Lower lobe of right lung (tissue), 2 donors: ENCODE measurements at regions not wholly inside any gene's neighbourhood (a gene's known extent, or its start where the extent isn't known, plus 50 kb on each side); places are given as distances from the start of the nearest gene placed in this dataset.

Experiments
- ATAC-seq, 2 donors: fragments of 200-7000 bp; cut with Tn5 transposase; one replicate each; pipeline ENCODE4 v1.9.1; 2020 to 2022; ENCODE audit warnings: mild to moderate bottlenecking in 2 of 2, moderate library complexity in 2 of 2
- DNase-seq: peaks from one replicate; pipeline ENCODE4 v3.0.0-alpha.2; 2020
- H3K27ac ChIP-seq: fragments of 200-600 bp; one replicate; pipeline ENCODE4 v1.8.0; 2022
- H3K27me3 ChIP-seq: fragments of 200-600 bp; one replicate; pipeline ENCODE4 v1.8.0; 2022; ENCODE audit warnings: low read depth
- H3K36me3 ChIP-seq: fragments of 200-600 bp; one replicate; pipeline ENCODE4 v1.8.0; 2022; ENCODE audit warnings: mild to moderate bottlenecking
- H3K4me1 ChIP-seq: fragments of 200-600 bp; one replicate; pipeline ENCODE4 v1.8.0; 2022
- H3K4me3 ChIP-seq: fragments of 200-600 bp; one replicate; pipeline ENCODE4 v1.8.0; 2022; ENCODE audit warnings: mild to moderate bottlenecking
- H3K9me3 ChIP-seq: fragments of 200-600 bp; one replicate; pipeline ENCODE4 v1.8.0; 2022
- CTCF ChIP-seq: fragments of 200-600 bp; IDR thresholded peaks from one replicate; pipeline ENCODE4 v1.8.0; 2022; ENCODE audit warnings: antibody characterized with exemption, mild to moderate bottlenecking
- intact Hi-C: fragments of 100-400 bp; cut with DNase I; formaldehyde crosslinking; loops from one replicate; pipeline ENCODE4 v1.11.0; 2022
- donor health status: DM: no; HTN: yes; CAD: no; lungs with severe emphysema.

GRCh38 chr6:68339488-68340131 is 295.5 kb upstream of the ADGRB3 start:
- H3K36me3 ChIP-seq: no peaks in the 10 kb centered on the region
- intact Hi-C loops: no loop called here
- TF ChIP-seq CTCF: no peak
- DNase-seq (no peak), ATAC-seq (no peak)
- H3K9me3 ChIP-seq: no peaks in the 10 kb centered on the region
- no peaks in the 10 kb centered on the region for H3K4me1 ChIP-seq
- H3K27me3 ChIP-seq: no peaks in the 10 kb centered on the region
- no peak overlapping the region for H3K27ac ChIP-seq
- H3K4me3 ChIP-seq: no peak overlapping the region

GRCh38 chr6:68333442-68333841 is 301.6 kb upstream of the ADGRB3 start:
- no peak for TF ChIP-seq CTCF
- no peaks in the 10 kb centered on the region for H3K27me3 ChIP-seq
- no peaks in the 10 kb centered on the region for H3K36me3 ChIP-seq
- no peaks in the 10 kb centered on the region for H3K4me1 ChIP-seq
- intact Hi-C loops: no loop called here
- H3K4me3 ChIP-seq: no peak overlapping the region
- no peaks in the 10 kb centered on the region for H3K9me3 ChIP-seq
- ATAC-seq (no peak), DNase-seq (no peak)
- no peak overlapping the region for H3K27ac ChIP-seq

- H3K27ac ChIP-seq: no peak overlapping the region
- no peaks in the 10 kb centered on the region for H3K36me3 ChIP-seq
- H3K4me3 ChIP-seq: no peak overlapping the region
- DNase-seq (no peak), ATAC-seq (no peak)
- no peaks in the 10 kb centered on the region for H3K4me1 ChIP-seq
- H3K9me3 ChIP-seq: no peaks in the 10 kb centered on the region
- TF ChIP-seq CTCF: no peak
- intact Hi-C loops: no loop called here
- H3K27me3 ChIP-seq: no peaks in the 10 kb centered on the region
These were observed 306.9 kb upstream of the ADGRB3 start for GRCh38 chr6:68328156-68328555.

- no peak overlapping the region for H3K27ac ChIP-seq
- intact Hi-C loops: no loop called here
- H3K9me3 ChIP-seq: no peaks in the 10 kb centered on the region
- DNase-seq (no peak), ATAC-seq (no peak)
- no peak overlapping the region for H3K4me3 ChIP-seq
- no peak for TF ChIP-seq CTCF
- no peaks in the 10 kb centered on the region for H3K36me3 ChIP-seq
- H3K27me3 ChIP-seq: no peaks in the 10 kb centered on the region
- no peaks in the 10 kb centered on the region for H3K4me1 ChIP-seq
These were observed 308.3 kb upstream of the ADGRB3 start for GRCh38 chr6:68326762-68327161.

- intact Hi-C loops: no loop called here
- no peak for ATAC-seq
- no peak for TF ChIP-seq CTCF
- Histone ChIP-seq H3K27me3 (no peaks in the 10 kb centered on the region), H3K27ac (no peak overlapping the region), H3K4me1 (no peaks in the 10 kb centered on the region), H3K9me3 (no peaks in the 10 kb centered on the region), H3K36me3 (no peaks in the 10 kb centered on the region), H3K4me3 (no peak overlapping the region)
- no peak for DNase-seq
These were observed 317.7 kb upstream of the ADGRB3 start for GRCh38 chr6:68317366-68317765.
